GM12875 (cell line): ENCODE measurements at regions not wholly inside any gene's neighbourhood (a gene's known extent, or its start where the extent isn't known, plus 50 kb on each side); places are given as distances from the start of the nearest gene placed in this dataset.

Experiments used
- H3K4me3 ChIP-seq: one replicate; pipeline ENCODE4 v1.5.1; 2011; ENCODE audit warnings: low read depth, low read length, control low read depth
- CTCF ChIP-seq: IDR thresholded peaks from 2 replicates; pipeline ENCODE4 v1.5.1; 2011; ENCODE audit warnings: low read depth, mild to moderate bottlenecking, control low read depth, inconsistent platforms, low read length, moderate library complexity, borderline replicate concordance; ENCODE audit not compliant: insufficient read depth

DNA sequence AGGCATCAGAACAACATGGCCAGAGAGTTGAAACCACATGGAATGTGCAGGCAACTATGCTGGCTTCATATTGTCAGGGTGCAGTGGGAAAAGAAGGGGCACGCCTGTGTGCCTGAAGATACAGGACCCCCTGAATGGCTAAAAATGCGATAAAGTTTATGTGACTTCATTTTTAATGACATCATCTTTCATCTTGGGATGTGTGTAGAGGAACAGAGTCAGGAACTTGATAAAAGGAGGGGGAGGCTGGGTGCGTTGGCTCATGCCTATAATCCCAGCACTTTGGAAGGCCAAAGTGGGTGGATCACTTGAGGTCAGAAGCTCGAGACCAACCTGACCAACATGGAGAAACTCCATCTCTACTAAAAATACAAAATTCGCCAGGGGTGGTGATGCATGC is 872.6 kb downstream of the TDRD15 start:
- no peak overlapping the region for H3K4me3 ChIP-seq
- TF ChIP-seq CTCF = no peak

DNA sequence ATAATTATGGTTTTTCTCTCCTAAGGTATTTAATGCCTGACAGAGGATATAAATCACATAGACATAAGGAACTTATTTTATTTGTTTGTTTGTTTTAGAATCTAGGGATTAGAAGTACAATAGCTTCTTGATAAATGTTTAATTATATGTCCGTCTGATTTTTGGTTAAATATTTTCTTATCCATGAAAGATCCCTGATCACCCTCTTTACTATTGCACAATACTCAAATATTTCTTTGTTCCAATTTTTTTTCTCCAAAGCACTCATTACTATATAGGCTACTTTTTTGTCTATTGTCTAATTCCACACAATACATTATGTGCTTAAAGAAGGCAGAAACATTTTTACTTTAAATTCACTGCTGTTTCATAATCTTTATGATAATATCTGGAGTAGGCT is 875.8 kb downstream of the TDRD15 start:
- no peak for TF ChIP-seq CTCF

DNA sequence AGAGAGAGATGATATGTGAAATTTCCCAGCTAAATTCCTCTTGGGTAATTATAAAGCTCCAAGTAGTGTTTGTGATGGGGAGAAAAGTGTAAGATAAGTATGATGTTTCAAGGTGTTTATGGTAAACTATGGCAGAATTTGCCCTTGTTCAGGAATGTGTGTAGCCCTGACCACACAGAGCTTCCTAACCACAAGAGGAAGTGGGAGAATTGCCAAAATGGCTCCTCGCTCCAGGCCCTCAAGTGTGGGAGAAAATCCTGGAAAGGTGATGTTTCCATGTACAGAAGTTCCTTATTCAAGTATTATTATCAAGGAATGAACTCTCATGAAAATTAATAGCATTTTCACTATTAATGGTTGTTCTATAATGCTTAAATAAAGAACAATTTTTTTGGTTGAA is 878.3 kb downstream of the TDRD15 start:
- no peak overlapping the region for H3K4me3 ChIP-seq
- TF ChIP-seq CTCF = no peak

More for the DNA sequence above, 875.8 kb downstream of the TDRD15 start:
- H3K4me3 ChIP-seq = no peak overlapping the region

DNA sequence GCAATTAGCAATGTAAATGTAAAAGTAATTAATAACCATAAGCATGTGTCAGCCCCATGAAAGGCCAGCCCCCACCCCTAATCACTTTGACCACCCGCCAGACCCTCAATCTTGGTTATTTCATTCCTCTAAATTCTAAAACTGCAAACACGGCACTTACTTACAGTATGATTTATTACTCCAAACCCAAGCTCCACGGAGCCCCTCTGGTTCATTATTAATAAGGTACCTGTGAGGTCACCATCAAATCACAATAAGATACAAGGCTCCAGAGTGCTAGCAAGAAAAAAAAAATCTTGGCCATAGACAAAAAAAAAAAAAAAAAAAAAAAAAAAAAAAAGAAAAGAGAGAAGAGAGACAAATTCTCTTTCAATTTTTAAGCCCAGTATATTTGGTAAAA is 879.5 kb downstream of the TDRD15 start:
- TF ChIP-seq CTCF = no peak
- H3K4me3 ChIP-seq = no peak overlapping the region

- no peak for TF ChIP-seq CTCF
Measured at GRCh38 chr2:22011048-22011447, 887.3 kb downstream of the TDRD15 start.

DNA sequence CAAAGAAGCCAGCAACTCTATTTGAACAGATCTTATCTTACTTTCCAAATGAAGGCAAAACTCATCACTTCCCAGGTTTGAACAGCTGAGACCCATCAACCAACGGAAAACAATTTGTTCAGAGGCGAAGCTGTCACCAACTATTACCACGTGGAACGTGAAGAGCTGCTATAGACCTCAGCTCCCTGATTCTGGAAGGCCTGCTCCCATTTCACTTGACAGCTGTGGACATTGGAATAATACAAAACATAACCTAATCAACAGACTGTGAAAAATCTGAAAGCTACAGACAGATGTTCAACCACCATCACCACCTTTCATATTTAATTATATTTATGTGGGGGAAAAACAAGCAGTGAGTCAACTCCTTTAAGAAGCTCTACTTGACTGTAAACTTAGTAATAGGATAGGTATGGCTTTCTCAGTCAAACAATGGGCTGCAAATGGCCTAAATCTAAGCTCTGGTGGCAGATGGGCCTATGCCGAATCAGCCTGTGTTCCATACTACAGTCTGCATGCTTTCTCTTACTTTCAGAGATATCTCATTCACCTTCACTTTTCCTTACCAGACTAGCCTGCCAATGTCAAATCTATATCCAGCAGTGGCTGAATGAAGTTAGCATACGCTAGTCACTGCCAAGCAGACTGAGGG is 896.4 kb downstream of the TDRD15 start:
- no peak overlapping the region for H3K4me3 ChIP-seq
- no peak for TF ChIP-seq CTCF

More at GRCh38 chr2:22011048-22011447, 887.3 kb downstream of the TDRD15 start:
- no peak overlapping the region for H3K4me3 ChIP-seq

DNA sequence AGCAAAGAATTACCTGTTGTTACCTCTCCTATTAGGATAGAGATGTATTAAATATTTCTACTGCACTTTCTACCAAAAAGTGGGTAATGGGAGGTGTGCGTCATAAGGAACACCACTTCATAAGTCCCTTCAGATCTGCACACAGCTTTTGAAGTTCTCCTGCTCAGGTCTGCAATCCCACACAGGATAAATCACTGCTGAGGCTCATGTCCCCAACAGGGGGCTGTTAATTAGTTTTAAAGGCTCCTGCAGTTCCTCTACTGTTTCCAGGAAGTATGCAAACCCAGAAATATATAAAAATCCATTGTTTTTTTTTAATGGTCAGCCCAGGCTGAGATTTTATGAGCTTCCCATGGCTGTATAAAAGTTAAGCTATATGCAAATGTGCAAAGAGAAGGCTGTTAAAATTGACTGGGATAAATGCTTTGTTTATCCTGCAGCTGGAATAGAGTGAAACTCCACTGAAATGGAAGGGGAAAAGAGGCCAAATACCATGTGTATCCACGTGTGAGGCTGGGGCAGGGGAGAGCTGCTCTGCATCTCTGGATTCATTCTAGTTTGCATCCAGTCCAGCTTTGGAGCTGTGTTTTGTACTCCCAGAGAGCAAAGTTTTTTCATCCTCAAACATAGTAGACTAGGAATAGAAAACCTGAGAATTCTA is 903.7 kb downstream of the TDRD15 start:
- no peak overlapping the region for H3K4me3 ChIP-seq
- no peak for TF ChIP-seq CTCF
